ENCODE measurements at regions not wholly inside any gene's neighbourhood (a gene's known extent, or its start where the extent isn't known, plus 50 kb on each side); places are given as distances from the start of the nearest gene placed in this dataset.
"Not testable (repeated sequence)": the region's sequence is repeated elsewhere in the genome, so short reads cannot be mapped to it uniquely, and the experiment has no call there.

- not testable (repeated sequence) for H3K4me3 Mint-ChIP-seq, ATAC-seq, H3K27me3 Mint-ChIP-seq, DNase-seq, H3K9me3 Mint-ChIP-seq, H3K27ac Mint-ChIP-seq, H3K4me1 Mint-ChIP-seq
These were observed 478.4 kb downstream of the GOLGA6L6 start for GRCh38 chr15:20063167-20063566.

GRCh38 chr15:20060838-20061237 is 480.8 kb downstream of the GOLGA6L6 start:
- H3K27me3 Mint-ChIP-seq, ATAC-seq, H3K27ac Mint-ChIP-seq, H3K4me3 Mint-ChIP-seq, H3K9me3 Mint-ChIP-seq, H3K4me1 Mint-ChIP-seq, DNase-seq: not testable (repeated sequence)

GRCh38 chr15:20056871-20057270 is 484.7 kb downstream of the GOLGA6L6 start:
- not testable (repeated sequence) for H3K4me1 Mint-ChIP-seq, DNase-seq, H3K27me3 Mint-ChIP-seq, ATAC-seq, H3K9me3 Mint-ChIP-seq, H3K4me3 Mint-ChIP-seq, H3K27ac Mint-ChIP-seq

DNA sequence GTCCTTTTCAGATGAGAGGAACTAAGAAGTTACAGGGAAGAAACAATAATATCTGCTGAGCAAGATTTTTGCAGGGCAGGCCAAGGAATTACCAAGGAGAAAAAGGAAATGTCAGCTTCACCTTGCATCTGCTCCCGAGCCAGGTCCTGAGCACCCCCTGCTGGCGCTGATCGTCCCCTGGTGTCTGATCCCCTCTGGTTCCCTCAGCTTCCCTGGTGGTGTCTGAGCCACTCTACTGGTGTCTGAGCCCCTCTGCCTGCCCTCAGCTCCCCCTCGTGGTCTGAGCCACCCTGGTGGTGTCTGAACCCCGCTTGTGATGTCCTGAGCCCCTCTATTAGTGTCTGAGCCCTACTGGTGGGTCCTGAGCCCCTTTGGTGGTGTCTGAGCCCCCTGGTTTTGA is 485.7 kb downstream of the GOLGA6L6 start:
- H3K9me3 Mint-ChIP-seq, H3K27ac Mint-ChIP-seq, DNase-seq, H3K4me1 Mint-ChIP-seq, ATAC-seq, H3K27me3 Mint-ChIP-seq, H3K4me3 Mint-ChIP-seq: not testable (repeated sequence)

DNA sequence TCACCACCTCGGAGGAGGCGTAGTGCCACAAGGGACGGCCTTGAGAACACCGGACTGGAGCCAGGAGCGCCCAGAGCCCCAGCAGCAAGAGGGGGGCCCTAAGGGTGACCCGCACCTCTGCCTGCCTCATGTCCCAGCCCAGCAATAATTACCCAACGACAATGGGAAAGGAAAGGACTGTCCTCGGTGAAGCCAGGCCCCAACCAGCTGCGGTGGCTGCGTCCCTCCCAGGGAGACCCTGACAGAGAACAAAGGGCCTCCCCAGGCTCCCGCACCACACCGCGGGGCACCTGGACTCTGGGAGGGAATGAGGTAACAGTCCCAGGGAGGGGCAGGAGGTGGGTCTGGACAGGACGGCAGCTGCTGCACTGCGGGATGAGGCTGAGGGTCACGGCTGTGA is 493.4 kb downstream of the GOLGA6L6 start:
- not testable (repeated sequence) for H3K4me3 Mint-ChIP-seq, H3K27me3 Mint-ChIP-seq, H3K4me1 Mint-ChIP-seq, DNase-seq, ATAC-seq, H3K9me3 Mint-ChIP-seq, H3K27ac Mint-ChIP-seq

- not testable (repeated sequence) for H3K27ac Mint-ChIP-seq, DNase-seq, H3K4me3 Mint-ChIP-seq, H3K27me3 Mint-ChIP-seq, ATAC-seq, H3K4me1 Mint-ChIP-seq, H3K9me3 Mint-ChIP-seq
These were observed 496.4 kb downstream of the GOLGA6L6 start for GRCh38 chr15:20045165-20045564.

DNA sequence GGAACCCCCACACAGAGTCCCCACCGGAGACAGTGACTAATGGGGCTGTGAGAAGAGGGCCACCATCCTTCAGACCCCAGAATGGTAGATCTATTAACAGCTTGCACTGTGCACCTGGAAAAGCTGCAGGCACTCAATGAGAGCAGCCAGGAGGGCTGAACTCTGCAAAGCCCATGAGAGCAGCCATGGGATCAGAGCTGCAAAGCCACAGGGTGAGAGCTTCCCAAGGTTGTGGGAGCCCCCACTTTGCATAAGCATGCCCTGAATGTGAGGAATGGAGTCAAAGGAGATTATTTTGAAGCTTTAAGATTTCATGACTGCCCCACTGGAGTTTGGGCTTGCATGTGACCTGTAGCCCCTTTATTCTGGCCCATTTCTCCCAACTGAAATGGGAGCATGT is 500.9 kb downstream of the GOLGA6L6 start:
- not testable (repeated sequence) for H3K4me3 Mint-ChIP-seq, DNase-seq, H3K27ac Mint-ChIP-seq, H3K4me1 Mint-ChIP-seq, H3K27me3 Mint-ChIP-seq, H3K9me3 Mint-ChIP-seq, ATAC-seq

DNA sequence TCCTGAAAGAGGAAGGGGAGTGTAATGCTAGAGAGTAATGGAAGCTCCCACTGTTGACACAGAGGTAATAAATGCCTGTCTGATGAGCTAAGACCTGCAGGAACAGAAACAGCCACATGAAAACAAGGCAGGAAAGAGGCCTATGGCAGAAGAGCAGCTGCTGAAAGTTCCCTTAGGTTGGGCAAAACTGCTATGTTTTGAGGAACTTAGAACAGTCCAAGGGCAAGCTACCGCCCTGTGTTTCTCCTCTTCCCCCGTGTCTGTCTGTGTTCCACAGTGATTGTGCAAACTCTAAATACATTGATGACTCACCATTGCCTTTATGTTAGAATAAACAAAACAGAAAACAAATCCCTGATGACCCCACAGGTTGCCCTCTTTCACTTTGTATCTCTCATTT is 516.6 kb downstream of the GOLGA6L6 start:
- H3K4me3 Mint-ChIP-seq, H3K27me3 Mint-ChIP-seq, ATAC-seq, DNase-seq, H3K4me1 Mint-ChIP-seq, H3K9me3 Mint-ChIP-seq, H3K27ac Mint-ChIP-seq: not testable (repeated sequence)

GRCh38 chr15:20022349-20022748 is 519.3 kb downstream of the GOLGA6L6 start:
- H3K4me1 Mint-ChIP-seq, ATAC-seq, H3K4me3 Mint-ChIP-seq, H3K27me3 Mint-ChIP-seq, H3K9me3 Mint-ChIP-seq, DNase-seq, H3K27ac Mint-ChIP-seq: not testable (repeated sequence)

GRCh38 chr15:20021351-20021750 is 520.2 kb downstream of the GOLGA6L6 start:
- not testable (repeated sequence) for H3K4me1 Mint-ChIP-seq, H3K27ac Mint-ChIP-seq, ATAC-seq, H3K27me3 Mint-ChIP-seq, DNase-seq, H3K9me3 Mint-ChIP-seq, H3K4me3 Mint-ChIP-seq

- not testable (repeated sequence) for DNase-seq, H3K4me3 Mint-ChIP-seq, H3K4me1 Mint-ChIP-seq, ATAC-seq, H3K27me3 Mint-ChIP-seq, H3K9me3 Mint-ChIP-seq, H3K27ac Mint-ChIP-seq
These were observed 521.0 kb downstream of the GOLGA6L6 start for GRCh38 chr15:20020588-20020987.

GRCh38 chr15:20019758-20020157 is 521.8 kb downstream of the GOLGA6L6 start:
- not testable (repeated sequence) for ATAC-seq, H3K27me3 Mint-ChIP-seq, H3K27ac Mint-ChIP-seq, H3K4me3 Mint-ChIP-seq, H3K4me1 Mint-ChIP-seq, H3K9me3 Mint-ChIP-seq, DNase-seq

- H3K27ac Mint-ChIP-seq, H3K9me3 Mint-ChIP-seq, H3K4me3 Mint-ChIP-seq, DNase-seq, H3K4me1 Mint-ChIP-seq, H3K27me3 Mint-ChIP-seq, ATAC-seq: not testable (repeated sequence)
These were observed 524.0 kb downstream of the GOLGA6L6 start for GRCh38 chr15:20017581-20017980.

- H3K9me3 Mint-ChIP-seq, DNase-seq, ATAC-seq, H3K27ac Mint-ChIP-seq, H3K4me3 Mint-ChIP-seq, H3K27me3 Mint-ChIP-seq, H3K4me1 Mint-ChIP-seq: not testable (repeated sequence)
These were observed 524.7 kb downstream of the GOLGA6L6 start for GRCh38 chr15:20016941-20017340.

GRCh38 chr15:20012837-20013236 is 528.8 kb downstream of the GOLGA6L6 start:
- ATAC-seq, H3K4me1 Mint-ChIP-seq, DNase-seq, H3K9me3 Mint-ChIP-seq, H3K27me3 Mint-ChIP-seq, H3K4me3 Mint-ChIP-seq, H3K27ac Mint-ChIP-seq: not testable (repeated sequence)

- DNase-seq, H3K27me3 Mint-ChIP-seq, H3K27ac Mint-ChIP-seq, H3K4me3 Mint-ChIP-seq, H3K4me1 Mint-ChIP-seq, H3K9me3 Mint-ChIP-seq: not testable (repeated sequence)
- ATAC-seq: peak; percentile 11
These were observed 530.8 kb downstream of the GOLGA6L6 start for GRCh38 chr15:20010759-20011158.

- H3K27ac Mint-ChIP-seq, H3K4me1 Mint-ChIP-seq, ATAC-seq, H3K4me3 Mint-ChIP-seq, DNase-seq, H3K9me3 Mint-ChIP-seq, H3K27me3 Mint-ChIP-seq: not testable (repeated sequence)
These were observed 532.0 kb downstream of the GOLGA6L6 start for GRCh38 chr15:20009619-20010018.

Measured in stimulated activated naive CD8-positive, alpha-beta T cell treated with anti-CD3 and anti-CD28 coated beads, Interleukin-15, amount 100 ng/mL, for 72 hours (primary cell).